CD4-positive, alpha-beta T cell (primary cell): ENCODE measurements at regions not wholly inside any gene's neighbourhood (a gene's known extent, or its start where the extent isn't known, plus 50 kb on each side); places are given as distances from the start of the nearest gene placed in this dataset.

Experiments
- ATAC-seq: fragments of 200-7000 bp; cut with Tn5 transposase; one replicate; pipeline ENCODE4 v1.10.0; 2022; ENCODE audit warnings: mild to moderate bottlenecking; ENCODE audit not compliant: poor library complexity
- CTCF ChIA-PET: fragments of 350-600 bp; sonication (Branson Sonifier 250); formaldehyde crosslinking; loops from one replicate; lab custom pipeline; 2021; ENCODE audit warnings: antibody characterized with exemption, inconsistent platforms; lab: Charles Lee
- POLR2A ChIA-PET: fragments of 350-600 bp; sonication (Branson Sonifier 250); formaldehyde crosslinking; loops from one replicate; lab custom pipeline; 2021; ENCODE audit warnings: antibody characterized with exemption, inconsistent platforms; lab: Charles Lee
- DNase-seq, 14 experiments: peaks; one replicate each; pipeline ENCODE4 v3.0.0-alpha.2; 2013 to 2020; ENCODE audit warnings: mixed read lengths in 2 of 14
- H3K27ac ChIP-seq, 2 donors: one replicate each; pipeline versions ENCODE4 v1.5.1 to v1.7.0; 2013; ENCODE audit warnings: low read length in 2 of 2, low read depth in 1 of 2, mild to moderate bottlenecking in 1 of 2
- H3K27me3 ChIP-seq, 2 experiments: 1 replicate in 1 of 2; 2 replicates in 1 of 2; pipeline versions ENCODE4 v1.6.1 to v1.7.0; 2013; ENCODE audit warnings: low read length in 2 of 2, control low read depth in 1 of 2, mild to moderate bottlenecking in 1 of 2, moderate library complexity in 1 of 2; ENCODE audit not compliant: insufficient read depth in 2 of 2, control insufficient read depth in 1 of 2
- H3K36me3 ChIP-seq: one replicate; pipeline ENCODE4 v1.6.1; 2013; ENCODE audit warnings: low read length, control low read depth; ENCODE audit not compliant: insufficient read depth
- H3K4me1 ChIP-seq: one replicate; pipeline ENCODE4 v1.6.1; 2013; ENCODE audit warnings: low read length, control low read depth; ENCODE audit not compliant: insufficient read depth
- H3K4me3 ChIP-seq: one replicate; pipeline ENCODE4 v1.5.1; 2013; ENCODE audit warnings: mild to moderate bottlenecking, low read length, moderate library complexity
- H3K9me3 ChIP-seq, 2 experiments: 1 replicate in 1 of 2; 2 replicates in 1 of 2; pipeline versions ENCODE4 v1.6.1 to v1.7.0; 2013; ENCODE audit warnings: low read length in 2 of 2, mild to moderate bottlenecking in 2 of 2, control low read depth in 1 of 2, moderate library complexity in 1 of 2; ENCODE audit not compliant: control insufficient read depth in 1 of 2, insufficient read depth in 1 of 2
- H3K27ac Mint-ChIP-seq: one replicate; pipeline ENCODE4 v1.8.0; 2020; ENCODE audit warnings: mixed read lengths
- H3K27me3 Mint-ChIP-seq: one replicate; pipeline ENCODE4 v1.8.0; 2021; ENCODE audit warnings: mixed read lengths
- H3K36me3 Mint-ChIP-seq: one replicate; pipeline ENCODE4 v1.8.0; 2021; ENCODE audit warnings: low read depth, mixed read lengths
- H3K4me1 Mint-ChIP-seq: one replicate; pipeline ENCODE4 v1.8.0; 2021; ENCODE audit warnings: low read depth, mixed read lengths
- H3K4me3 Mint-ChIP-seq: one replicate; pipeline ENCODE4 v1.8.0; 2020; ENCODE audit warnings: mild to moderate bottlenecking, mixed read lengths
- H3K9me3 Mint-ChIP-seq: one replicate; pipeline ENCODE4 v1.8.0; 2020; ENCODE audit warnings: mixed read lengths
- CTCF ChIP-seq: fragments of 200-600 bp; IDR thresholded peaks from one replicate; pipeline ENCODE4 v1.8.0; 2022; ENCODE audit warnings: antibody characterized with exemption, mild to moderate bottlenecking
- intact Hi-C, 2 experiments: fragments of 100-400 bp; cut with DNase I in 1 of 2; cut with micrococcal nuclease in 1 of 2; formaldehyde crosslinking; loops; one replicate each; pipeline versions ENCODE4 v1.15.1 to v1.9.0; 2023 to 2025; cut with DNase I, micrococcal nuclease

GRCh38 chr7:53672681-53673080 is 637.2 kb downstream of the POM121L12 start:
- intact Hi-C loops = no loop called here
- Mint-ChIP-seq H3K4me1 (no peaks in the 10 kb centered on the region), H3K9me3 (peaks cover 11% of the 10 kb centered on the region), H3K27ac (no peak overlapping the region), H3K36me3 (no peaks in the 10 kb centered on the region), H3K27me3 (no peaks in the 10 kb centered on the region), H3K4me3 (no peak overlapping the region)
- POLR2A ChIA-PET = no interaction called here
- Histone ChIP-seq H3K36me3 (no peaks in the 10 kb centered on the region), H3K9me3 (peaks cover 4 to 10% of the 10 kb centered on the region in 2 experiments), H3K4me1 (no peaks in the 10 kb centered on the region), H3K27me3 (no peaks in the 10 kb centered on the region), H3K4me3 (no peak overlapping the region), H3K27ac (no peak overlapping the region)
- no peak for TF ChIP-seq CTCF
- CTCF ChIA-PET = no interaction called here
- DNase-seq (no peak), ATAC-seq (no peak)

- H3K4me1 ChIP-seq = no peaks in the 10 kb centered on the region
- POLR2A ChIA-PET = no interaction called here
- CTCF ChIA-PET = no interaction called here
- Mint-ChIP-seq H3K36me3 (no peaks in the 10 kb centered on the region), H3K27me3 (no peaks in the 10 kb centered on the region), H3K4me3 (no peak overlapping the region), H3K27ac (no peak overlapping the region), H3K4me1 (no peaks in the 10 kb centered on the region), H3K9me3 (peaks cover 26% of the 10 kb centered on the region)
- no peak overlapping the region for H3K4me3 ChIP-seq
- DNase-seq = no peak
- intact Hi-C loops = no loop called here
- H3K36me3 ChIP-seq = no peaks in the 10 kb centered on the region
- H3K9me3 ChIP-seq = peaks cover 4 to 15% of the 10 kb centered on the region in 2 experiments
- H3K27ac ChIP-seq = no peak overlapping the region
- no peaks in the 10 kb centered on the region for H3K27me3 ChIP-seq
- TF ChIP-seq CTCF = no peak
- no peak for ATAC-seq
Measured at GRCh38 chr7:53675835-53676234, 640.4 kb downstream of the POM121L12 start.

GRCh38 chr7:53684693-53685092 is 649.3 kb downstream of the POM121L12 start:
- peaks cover 0 to 6% of the 10 kb centered on the region in 2 experiments for H3K9me3 ChIP-seq
- H3K27ac ChIP-seq = no peak overlapping the region
- ATAC-seq (no peak), DNase-seq (no peak)
- TF ChIP-seq CTCF = no peak
- CTCF ChIA-PET = no interaction called here
- Mint-ChIP-seq H3K27ac (no peak overlapping the region), H3K27me3 (no peaks in the 10 kb centered on the region), H3K9me3 (peaks cover 28% of the 10 kb centered on the region), H3K36me3 (no peaks in the 10 kb centered on the region), H3K4me1 (no peaks in the 10 kb centered on the region), H3K4me3 (no peak overlapping the region)
- no peaks in the 10 kb centered on the region for H3K4me1 ChIP-seq
- no peaks in the 10 kb centered on the region for H3K27me3 ChIP-seq
- intact Hi-C loops = no loop called here
- H3K36me3 ChIP-seq = no peaks in the 10 kb centered on the region
- POLR2A ChIA-PET = no interaction called here
- no peak overlapping the region for H3K4me3 ChIP-seq
